ENCODE measurements at regions not wholly inside any gene's neighbourhood (a gene's known extent, or its start where the extent isn't known, plus 50 kb on each side); places are given as distances from the start of the nearest gene placed in this dataset.

- no peak for DNase-seq (ENCODE audit: low read depth in 2 of 3, low spot score in 2 of 3)
These were observed 136.1 kb upstream of the FAM83B start for GRCh38 chr6:54710456-54710855.

- no peak for DNase-seq (ENCODE audit: low read depth in 2 of 3, low spot score in 2 of 3)
These were observed 130.6 kb upstream of the FAM83B start for GRCh38 chr6:54716010-54716409.

GRCh38 chr6:54716877-54717276 is 129.7 kb upstream of the FAM83B start:
- no peak for DNase-seq (ENCODE audit: low read depth in 2 of 3, low spot score in 2 of 3)

GRCh38 chr6:54717849-54718455 is 128.6 kb upstream of the FAM83B start:
- DNase-seq (ENCODE audit: low read depth in 2 of 3, low spot score in 2 of 3): peak in 2 of 3 donors; percentile 34 to 78

- DNase-seq (ENCODE audit: low read depth in 2 of 3, low spot score in 2 of 3): no peak
These were observed 128.0 kb upstream of the FAM83B start for GRCh38 chr6:54718541-54719023.

- DNase-seq (ENCODE audit: low read depth in 2 of 3, low spot score in 2 of 3): no peak
These were observed 127.4 kb upstream of the FAM83B start for GRCh38 chr6:54719131-54719530.

- DNase-seq (ENCODE audit: low read depth in 2 of 3, low spot score in 2 of 3): no peak
These were observed 126.9 kb upstream of the FAM83B start for GRCh38 chr6:54719633-54720032.

GRCh38 chr6:54722328-54722727 is 124.2 kb upstream of the FAM83B start:
- no peak for DNase-seq (ENCODE audit: low read depth in 2 of 3, low spot score in 2 of 3)

GRCh38 chr6:54729716-54730115 is 116.9 kb upstream of the FAM83B start:
- no peak for DNase-seq (ENCODE audit: low read depth in 2 of 3, low spot score in 2 of 3)

- DNase-seq (ENCODE audit: low read depth in 2 of 3, low spot score in 2 of 3): no peak
These were observed 115.6 kb upstream of the FAM83B start for GRCh38 chr6:54730767-54731630.

GRCh38 chr6:54737247-54737646 is 109.3 kb upstream of the FAM83B start:
- no peak for DNase-seq (ENCODE audit: low read depth in 2 of 3, low spot score in 2 of 3)

GRCh38 chr6:54747955-54748354 is 98.6 kb upstream of the FAM83B start:
- DNase-seq (ENCODE audit: low read depth in 2 of 3, low spot score in 2 of 3): no peak

- no peak for DNase-seq (ENCODE audit: low read depth in 2 of 3, low spot score in 2 of 3)
These were observed 92.2 kb upstream of the FAM83B start for GRCh38 chr6:54754406-54754805.

- no peak for DNase-seq (ENCODE audit: low read depth in 2 of 3, low spot score in 2 of 3)
These were observed 88.2 kb upstream of the FAM83B start for GRCh38 chr6:54758340-54758739.

GRCh38 chr6:54768494-54768893 is 78.1 kb upstream of the FAM83B start:
- no peak for DNase-seq (ENCODE audit: low read depth in 2 of 3, low spot score in 2 of 3)

- DNase-seq (ENCODE audit: low read depth in 2 of 3, low spot score in 2 of 3): no peak
These were observed 76.2 kb upstream of the FAM83B start for GRCh38 chr6:54770328-54770727.

- no peak for DNase-seq (ENCODE audit: low read depth in 2 of 3, low spot score in 2 of 3)
These were observed 74.6 kb upstream of the FAM83B start for GRCh38 chr6:54771968-54772367.

GRCh38 chr6:54772610-54773009 is 74.0 kb upstream of the FAM83B start:
- DNase-seq (ENCODE audit: low read depth in 2 of 3, low spot score in 2 of 3): no peak

- DNase-seq (ENCODE audit: low read depth in 2 of 3, low spot score in 2 of 3): no peak
These were observed 71.0 kb upstream of the FAM83B start for GRCh38 chr6:54775576-54775975.

GRCh38 chr6:54776891-54777290 is 69.7 kb upstream of the FAM83B start:
- no peak for DNase-seq (ENCODE audit: low read depth in 2 of 3, low spot score in 2 of 3)

GRCh38 chr6:54778731-54779130 is 67.8 kb upstream of the FAM83B start:
- DNase-seq (ENCODE audit: low read depth in 2 of 3, low spot score in 2 of 3): no peak

- DNase-seq (ENCODE audit: low read depth in 2 of 3, low spot score in 2 of 3): no peak
These were observed 62.6 kb upstream of the FAM83B start for GRCh38 chr6:54784011-54784410.
